ENCODE measurements at regions not wholly inside any gene's neighbourhood (a gene's known extent, or its start where the extent isn't known, plus 50 kb on each side); places are given as distances from the start of the nearest gene placed in this dataset.

GRCh38 chr2:71951718-71952404 lies 195.8 kb downstream of the CYP26B1 start:
- no peak for DNase-seq

GRCh38 chr2:71951083-71951468 lies 196.6 kb downstream of the CYP26B1 start:
- no peak for DNase-seq

GRCh38 chr2:71950256-71951082 lies 197.2 kb downstream of the CYP26B1 start:
- no peak for DNase-seq

GRCh38 chr2:71949537-71949798 lies 198.2 kb downstream of the CYP26B1 start:
- no peak for DNase-seq

- DNase-seq: no peak
Observed at GRCh38 chr2:71948781-71949536, 198.7 kb downstream of the CYP26B1 start.

- DNase-seq: no peak
Observed at GRCh38 chr2:71947809-71948208, 199.9 kb downstream of the CYP26B1 start.

- no peak for DNase-seq
Observed at GRCh38 chr2:71945603-71945959, 202.1 kb downstream of the CYP26B1 start.

GRCh38 chr2:71944806-71945602 lies 202.7 kb downstream of the CYP26B1 start:
- no peak for DNase-seq

GRCh38 chr2:71944183-71944550 lies 203.5 kb downstream of the CYP26B1 start:
- DNase-seq: no peak

- no peak for DNase-seq
Observed at GRCh38 chr2:71943238-71944182, 204.2 kb downstream of the CYP26B1 start.

- no peak for DNase-seq
Observed at GRCh38 chr2:71941726-71942525, 205.7 kb downstream of the CYP26B1 start.

- DNase-seq: no peak
Observed at GRCh38 chr2:71940695-71941094, 207.0 kb downstream of the CYP26B1 start.

- DNase-seq: no peak
Observed at GRCh38 chr2:71939588-71940535, 207.8 kb downstream of the CYP26B1 start.

- no peak for DNase-seq
Observed at GRCh38 chr2:71938659-71939587, 208.7 kb downstream of the CYP26B1 start.

GRCh38 chr2:71938108-71938507 lies 209.6 kb downstream of the CYP26B1 start:
- DNase-seq: no peak

- DNase-seq: no peak
Observed at GRCh38 chr2:71937396-71937795, 210.3 kb downstream of the CYP26B1 start.

- DNase-seq: no peak
Observed at GRCh38 chr2:71936076-71937030, 211.3 kb downstream of the CYP26B1 start.
